ENCODE measurements at regions not wholly inside any gene's neighbourhood (a gene's known extent, or its start where the extent isn't known, plus 50 kb on each side); places are given as distances from the start of the nearest gene placed in this dataset.
"Not testable (repeated sequence)": the region's sequence is repeated elsewhere in the genome, so short reads cannot be mapped to it uniquely, and the experiment has no call there.

DNA sequence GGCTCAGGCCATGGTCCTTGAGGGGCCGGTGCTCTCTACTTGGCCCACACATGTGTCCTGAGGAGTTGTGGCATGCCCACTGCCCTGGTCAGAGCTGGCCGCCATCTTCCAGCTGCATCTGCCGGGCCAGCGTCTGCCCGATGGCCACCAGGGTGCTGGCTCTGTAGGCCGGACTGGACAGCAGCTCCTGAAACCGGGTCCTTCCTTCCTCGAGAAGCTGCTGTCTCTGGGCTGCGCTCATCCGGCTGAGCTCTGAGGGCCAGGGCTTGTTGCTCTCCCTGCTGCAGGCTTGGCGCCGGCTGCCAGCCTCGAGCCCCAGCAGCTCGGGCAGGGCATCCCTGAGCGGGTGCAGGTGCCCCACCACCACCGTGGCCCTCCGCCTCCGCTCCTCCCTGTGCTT, 182.1 kb downstream of the POTEC start:
- WGBS (ENCODE audit: insufficient coverage), result 91% methylated on average over 18 of the region's 18 CpGs
- H3K4me3 ChIP-seq (ENCODE audit: low read length); H3K27ac ChIP-seq (ENCODE audit: low read length); H3K36me3 ChIP-seq (ENCODE audit: control insufficient read depth, insufficient read depth, low read length); intact Hi-C loops (cut with micrococcal nuclease); H3K4me3 Mint-ChIP-seq; H3K4me1 ChIP-seq (ENCODE audit: control insufficient read depth, insufficient read depth, low read length); H3K27me3 Mint-ChIP-seq (ENCODE audit: low read depth in 2 of 2); H3K27me3 ChIP-seq (ENCODE audit: control insufficient read depth, insufficient read depth, low read length); H3K9me3 Mint-ChIP-seq; H3K27ac Mint-ChIP-seq; ATAC-seq; H3K36me3 Mint-ChIP-seq; H3K9me3 ChIP-seq (ENCODE audit: control insufficient read depth, insufficient read depth, low read length); H3K4me1 Mint-ChIP-seq; DNase-seq: not testable (repeated sequence)

DNA sequence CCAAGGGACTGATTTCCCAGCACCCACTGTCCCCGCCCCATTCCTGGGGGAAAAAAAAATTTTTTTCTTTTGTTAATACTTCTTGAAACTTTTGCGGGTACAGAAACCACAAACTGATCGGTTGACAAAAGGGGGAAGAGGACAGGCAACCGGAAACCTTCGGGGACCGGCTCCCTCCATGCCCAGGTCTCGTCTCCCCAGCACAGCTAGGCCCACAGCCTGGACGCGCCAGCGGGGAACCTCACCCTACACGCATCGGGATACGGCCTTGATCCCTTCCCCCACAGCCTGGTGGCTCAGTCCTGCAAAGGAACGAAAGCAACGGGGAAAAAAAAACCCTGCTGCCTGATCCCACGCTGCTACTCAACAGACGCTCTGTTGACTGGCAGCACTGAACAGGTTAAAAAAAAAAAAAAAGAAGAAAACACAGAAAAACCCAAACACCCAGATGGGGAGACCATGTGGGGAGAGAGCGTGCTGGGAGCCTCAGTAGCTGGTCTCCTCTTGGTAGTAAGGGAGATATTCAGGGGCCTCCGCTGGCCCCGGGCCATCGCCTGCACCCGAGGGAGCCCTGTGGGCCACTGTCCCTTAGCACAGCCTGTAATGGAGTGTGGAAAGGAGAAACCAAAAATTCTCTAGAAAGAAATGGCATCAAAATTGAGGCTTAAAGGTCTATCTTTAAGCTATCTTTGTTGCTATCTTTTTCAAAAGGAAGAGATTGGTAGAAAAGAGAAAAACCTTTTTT, 185.7 kb downstream of the POTEC start:
- H3K9me3 ChIP-seq (ENCODE audit: control insufficient read depth, insufficient read depth, low read length); H3K4me3 Mint-ChIP-seq; H3K4me1 ChIP-seq (ENCODE audit: control insufficient read depth, insufficient read depth, low read length); H3K4me1 Mint-ChIP-seq; intact Hi-C loops (cut with micrococcal nuclease); H3K27ac Mint-ChIP-seq; H3K9me3 Mint-ChIP-seq; H3K36me3 Mint-ChIP-seq; ATAC-seq; H3K27ac ChIP-seq (ENCODE audit: low read length); H3K4me3 ChIP-seq (ENCODE audit: low read length); H3K36me3 ChIP-seq (ENCODE audit: control insufficient read depth, insufficient read depth, low read length); DNase-seq; H3K27me3 ChIP-seq (ENCODE audit: control insufficient read depth, insufficient read depth, low read length): not testable (repeated sequence)
- 88% methylated on average over 19 of the region's 22 CpGs for WGBS (ENCODE audit: insufficient coverage)
- H3K27me3 Mint-ChIP-seq (ENCODE audit: low read depth in 2 of 2), result peaks cover 13 to 15% of the 10 kb centered on the region in 2 donors

DNA sequence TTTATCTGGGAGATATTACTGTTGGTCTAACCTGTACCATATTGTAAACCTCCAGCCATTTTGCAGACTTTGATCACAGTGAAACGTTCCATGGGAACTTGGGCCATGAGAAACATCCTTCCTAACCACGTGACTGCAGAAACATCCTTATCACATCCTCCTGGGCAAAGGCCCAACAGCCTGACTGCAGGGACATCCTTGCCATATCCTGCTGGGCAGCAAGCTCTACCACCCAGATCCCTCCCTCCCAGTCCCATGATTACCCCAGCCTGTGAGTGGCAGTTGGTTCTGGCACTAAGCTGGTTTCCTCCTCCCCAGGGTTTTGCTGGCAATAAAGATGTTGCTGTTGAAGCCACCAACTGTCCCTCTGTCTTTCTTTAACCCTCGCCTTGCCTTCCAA, 201.2 kb downstream of the POTEC start:
- H3K27me3 Mint-ChIP-seq (ENCODE audit: low read depth in 2 of 2); H3K4me3 Mint-ChIP-seq; H3K9me3 Mint-ChIP-seq; H3K27ac ChIP-seq (ENCODE audit: low read length); DNase-seq; H3K4me1 Mint-ChIP-seq; H3K27ac Mint-ChIP-seq; H3K36me3 Mint-ChIP-seq; intact Hi-C loops (cut with micrococcal nuclease); H3K27me3 ChIP-seq (ENCODE audit: control insufficient read depth, insufficient read depth, low read length); H3K9me3 ChIP-seq (ENCODE audit: control insufficient read depth, insufficient read depth, low read length); H3K36me3 ChIP-seq (ENCODE audit: control insufficient read depth, insufficient read depth, low read length); H3K4me3 ChIP-seq (ENCODE audit: low read length); ATAC-seq; H3K4me1 ChIP-seq (ENCODE audit: control insufficient read depth, insufficient read depth, low read length): not testable (repeated sequence)
- 60% methylated on average over 1 of the region's 3 CpGs for WGBS (ENCODE audit: insufficient coverage)

DNA sequence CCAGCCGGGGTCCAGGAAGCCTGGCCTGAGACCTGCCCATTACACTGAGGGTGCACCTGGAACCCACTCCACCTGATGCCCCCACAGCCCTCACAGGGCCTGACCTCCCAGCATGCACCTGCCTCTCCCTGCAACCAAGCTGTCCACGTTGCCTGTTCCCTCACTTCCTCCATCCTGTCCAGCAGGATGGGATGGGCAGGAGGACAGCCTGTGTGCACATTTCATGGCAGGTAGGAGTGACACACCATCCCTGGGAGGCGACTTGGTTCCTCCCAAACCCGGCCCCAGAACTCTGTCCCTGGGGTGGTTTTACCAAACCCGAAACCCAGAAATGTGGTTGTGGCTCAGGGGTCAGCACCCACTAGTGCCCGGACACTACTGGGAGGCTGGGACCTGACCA, 203.8 kb upstream of the ZNF519 start:
- H3K36me3 Mint-ChIP-seq, result not testable (repeated sequence)

DNA sequence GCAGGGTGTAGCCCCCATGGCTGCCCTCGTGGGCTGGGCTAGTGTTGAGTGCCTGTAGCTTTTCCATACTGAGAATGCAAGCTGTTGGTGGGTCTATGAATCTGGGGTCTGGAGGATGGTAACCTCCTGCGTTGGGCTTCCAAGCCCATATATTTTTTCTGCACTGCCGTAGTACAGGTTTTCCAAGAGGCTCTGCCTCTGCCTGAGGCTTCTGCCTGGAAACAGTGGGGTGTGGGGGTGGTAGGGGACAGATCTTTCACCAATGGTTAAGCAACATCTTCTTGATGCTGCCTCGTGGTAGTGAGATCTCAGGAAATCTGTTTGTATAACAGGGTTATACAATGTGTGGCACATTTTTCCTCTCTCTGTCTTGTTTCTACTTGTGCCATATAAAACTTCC, 189.0 kb upstream of the ZNF519 start:
- H3K4me3 Mint-ChIP-seq; H3K4me1 ChIP-seq (ENCODE audit: control insufficient read depth, insufficient read depth, low read length); H3K27ac Mint-ChIP-seq; intact Hi-C loops (cut with micrococcal nuclease); H3K27ac ChIP-seq (ENCODE audit: low read length); H3K9me3 Mint-ChIP-seq; DNase-seq; H3K36me3 ChIP-seq (ENCODE audit: control insufficient read depth, insufficient read depth, low read length); H3K27me3 ChIP-seq (ENCODE audit: control insufficient read depth, insufficient read depth, low read length); ATAC-seq; H3K4me3 ChIP-seq (ENCODE audit: low read length); H3K36me3 Mint-ChIP-seq; H3K27me3 Mint-ChIP-seq (ENCODE audit: low read depth in 2 of 2); H3K9me3 ChIP-seq (ENCODE audit: control insufficient read depth, insufficient read depth, low read length): not testable (repeated sequence)
- WGBS (ENCODE audit: insufficient coverage), result 78% methylated on average over 4 of the region's 4 CpGs
- peaks cover 0 to 11% of the 10 kb centered on the region in 2 donors for H3K4me1 Mint-ChIP-seq

More for the DNA sequence above, 203.8 kb upstream of the ZNF519 start:
- H3K27ac Mint-ChIP-seq; intact Hi-C loops (cut with micrococcal nuclease); H3K4me3 ChIP-seq (ENCODE audit: low read length); H3K27me3 ChIP-seq (ENCODE audit: control insufficient read depth, insufficient read depth, low read length); ATAC-seq; H3K9me3 ChIP-seq (ENCODE audit: control insufficient read depth, insufficient read depth, low read length); H3K9me3 Mint-ChIP-seq; DNase-seq; H3K4me1 ChIP-seq (ENCODE audit: control insufficient read depth, insufficient read depth, low read length); H3K27ac ChIP-seq (ENCODE audit: low read length); H3K27me3 Mint-ChIP-seq (ENCODE audit: low read depth in 2 of 2); H3K36me3 ChIP-seq (ENCODE audit: control insufficient read depth, insufficient read depth, low read length); H3K4me3 Mint-ChIP-seq: not testable (repeated sequence)
- 75% methylated on average over 6 of the region's 6 CpGs for WGBS (ENCODE audit: insufficient coverage)
- H3K4me1 Mint-ChIP-seq, result peaks cover 24 to 25% of the 10 kb centered on the region in 2 donors

DNA sequence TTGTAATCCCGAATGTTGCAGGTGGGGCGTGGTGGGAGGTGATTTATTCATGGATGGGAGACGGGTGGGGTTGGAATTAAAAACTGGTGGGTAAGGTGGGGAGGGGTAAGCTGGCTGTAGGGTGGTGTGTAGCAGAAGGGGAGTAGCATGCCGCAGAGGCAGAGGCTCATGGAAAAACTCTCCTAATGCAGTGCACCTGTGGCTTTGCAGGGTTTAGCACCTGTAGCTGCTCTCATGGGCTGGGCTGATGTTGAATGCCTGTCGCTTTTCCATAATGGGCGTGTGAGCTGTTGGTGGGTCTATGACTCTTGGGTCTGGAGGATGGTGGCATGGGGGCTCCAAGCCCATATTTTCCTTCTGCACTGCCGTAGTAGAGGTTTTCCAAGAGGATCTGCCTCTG, 169.0 kb upstream of the ZNF519 start:
- 85% methylated on average over 5 of the region's 7 CpGs for WGBS (ENCODE audit: insufficient coverage)
- H3K4me1 Mint-ChIP-seq, result peaks cover 0 to 10% of the 10 kb centered on the region in 2 donors
- H3K9me3 ChIP-seq (ENCODE audit: control insufficient read depth, insufficient read depth, low read length); ATAC-seq; H3K36me3 ChIP-seq (ENCODE audit: control insufficient read depth, insufficient read depth, low read length); H3K4me1 ChIP-seq (ENCODE audit: control insufficient read depth, insufficient read depth, low read length); H3K27ac ChIP-seq (ENCODE audit: low read length); H3K27me3 ChIP-seq (ENCODE audit: control insufficient read depth, insufficient read depth, low read length); DNase-seq; H3K4me3 Mint-ChIP-seq; H3K36me3 Mint-ChIP-seq; H3K27ac Mint-ChIP-seq; H3K9me3 Mint-ChIP-seq; H3K27me3 Mint-ChIP-seq (ENCODE audit: low read depth in 2 of 2); intact Hi-C loops (cut with micrococcal nuclease); H3K4me3 ChIP-seq (ENCODE audit: low read length): not testable (repeated sequence)

DNA sequence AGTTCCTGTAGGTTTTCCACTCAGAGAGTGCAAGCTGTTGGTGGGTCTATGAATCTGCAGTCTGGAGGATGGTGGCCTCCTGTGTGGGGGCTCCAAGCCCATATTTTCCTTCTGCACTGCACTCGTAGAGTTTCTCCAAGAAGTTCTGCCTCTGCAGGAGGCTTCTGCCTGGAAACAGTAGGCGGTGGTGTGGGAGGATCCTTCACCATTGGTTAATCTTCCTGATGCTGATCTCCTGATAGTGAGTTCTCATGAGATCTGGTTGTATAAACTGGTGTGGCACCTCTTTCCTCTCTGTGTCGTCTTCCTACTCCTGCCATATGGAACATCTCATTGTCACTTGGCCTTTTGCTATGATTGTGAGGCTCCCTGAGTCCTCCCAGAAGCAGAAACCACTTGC, 162.8 kb upstream of the ZNF519 start:
- H3K27me3 ChIP-seq (ENCODE audit: control insufficient read depth, insufficient read depth, low read length); H3K27me3 Mint-ChIP-seq (ENCODE audit: low read depth in 2 of 2); H3K36me3 ChIP-seq (ENCODE audit: control insufficient read depth, insufficient read depth, low read length); H3K4me3 ChIP-seq (ENCODE audit: low read length); H3K4me1 ChIP-seq (ENCODE audit: control insufficient read depth, insufficient read depth, low read length); H3K27ac Mint-ChIP-seq; H3K36me3 Mint-ChIP-seq; H3K9me3 Mint-ChIP-seq; H3K4me1 Mint-ChIP-seq; H3K4me3 Mint-ChIP-seq; H3K9me3 ChIP-seq (ENCODE audit: control insufficient read depth, insufficient read depth, low read length); intact Hi-C loops (cut with micrococcal nuclease); ATAC-seq; H3K27ac ChIP-seq (ENCODE audit: low read length); DNase-seq: not testable (repeated sequence)
- WGBS (ENCODE audit: insufficient coverage), result 90% methylated on average over 3 of the region's 3 CpGs

Measured in natural killer cell (primary cell).